IMR-90 (cell line): ENCODE measurements at regions not wholly inside any gene's neighbourhood (a gene's known extent, or its start where the extent isn't known, plus 50 kb on each side); places are given as distances from the start of the nearest gene placed in this dataset.

Source experiments
- ATAC-seq: fragments of 200-7000 bp; cut with Tn5 transposase; 2 replicates; pipeline ENCODE4 v1.9.1; 2020; ENCODE audit warnings: low read depth, mild to moderate bottlenecking, moderate library complexity
- BruUV-seq: library from RNA; stranded (reverse); fragments of 400-500 nt; replicated peaks from 2 replicates; lab custom pipeline; 2021; lab: Mats Ljungman, UMichigan
- CTCF ChIA-PET: fragments of 300-600 bp; formaldehyde crosslinking; extraction: SDS; loops from one replicate; lab custom pipeline; 2021; ENCODE audit warnings: antibody characterized with exemption; lab: Yijun Ruan, JAX
- POLR2A ChIA-PET: fragments of 300-600 bp; sonication (Branson Sonifier 250); formaldehyde crosslinking; loops from one replicate; lab custom pipeline; 2022; ENCODE audit warnings: antibody characterized with exemption; ENCODE audit not compliant: unreplicated experiment; lab: Charles Lee
- DNase-seq: peaks from one replicate; pipeline ENCODE4 v3.0.0; 2013
- H2AFZ ChIP-seq: replicated peaks from 2 replicates; pipeline ENCODE3; 2013; ENCODE audit warnings: low read length, mild to moderate bottlenecking; ENCODE audit not compliant: poor library complexity
- H2AK5ac ChIP-seq: 2 replicates; pipeline ENCODE4 v1.6.1; 2013; ENCODE audit warnings: low read depth, low read length, inconsistent platforms
- H2AK9ac ChIP-seq: replicated peaks from 2 replicates; pipeline ENCODE3; 2013; ENCODE audit warnings: mild to moderate bottlenecking, low read depth, low read length, moderate library complexity; ENCODE audit not compliant: poor library complexity
- H2BK120ac ChIP-seq: 2 replicates; pipeline ENCODE4 v1.6.1; 2013; ENCODE audit warnings: low read depth, low read length, inconsistent platforms
- H2BK15ac ChIP-seq: 3 replicates; pipeline ENCODE4 v1.6.1; 2013; ENCODE audit warnings: low read depth, low read length, inconsistent platforms
- H2BK20ac ChIP-seq: 2 replicates; pipeline ENCODE4 v1.6.1; 2013; ENCODE audit warnings: low read depth, mild to moderate bottlenecking, inconsistent platforms, low read length, moderate library complexity
- H2BK5ac ChIP-seq: 2 replicates; pipeline ENCODE4 v1.6.1; 2013; ENCODE audit warnings: mild to moderate bottlenecking, low read depth, low read length, inconsistent platforms; ENCODE audit not compliant: poor library complexity, severe bottlenecking
- H3K14ac ChIP-seq: replicated peaks from 2 replicates; pipeline ENCODE4 v1.6.1; 2013; ENCODE audit warnings: low read depth, low read length, inconsistent platforms
- H3K18ac ChIP-seq: 2 replicates; pipeline ENCODE4 v1.6.1; 2013; ENCODE audit warnings: low read depth, low read length, control low read depth
- H3K23ac ChIP-seq: 2 replicates; pipeline ENCODE4 v1.6.1; 2013; ENCODE audit warnings: low read depth, low read length, inconsistent platforms
- H3K27ac ChIP-seq: 2 replicates; pipeline ENCODE4 v1.5.1; 2013; ENCODE audit warnings: mild to moderate bottlenecking, control low read depth, low read length; ENCODE audit not compliant: insufficient read depth
- H3K27me3 ChIP-seq: 2 replicates; pipeline ENCODE4 v1.6.1; 2013; ENCODE audit warnings: low read length; ENCODE audit not compliant: control insufficient read depth, insufficient read depth
- H3K36me3 ChIP-seq: 2 replicates; pipeline ENCODE4 v1.6.1; 2013; ENCODE audit warnings: low read length, mixed read lengths; ENCODE audit not compliant: control insufficient read depth, insufficient read depth
- H3K4ac ChIP-seq: 2 replicates; pipeline ENCODE4 v1.6.1; 2013; ENCODE audit warnings: low read depth, low read length, inconsistent platforms
- H3K4me1 ChIP-seq: 2 replicates; pipeline ENCODE4 v1.6.1; 2013; ENCODE audit warnings: low read length, mixed read lengths; ENCODE audit not compliant: control insufficient read depth, insufficient read depth
- H3K4me2 ChIP-seq: 2 replicates; pipeline ENCODE4 v1.6.1; 2013; ENCODE audit warnings: low read depth, mild to moderate bottlenecking, control low read depth, low read length, moderate library complexity
- H3K4me3 ChIP-seq: 2 replicates; pipeline ENCODE4 v1.5.1; 2013; ENCODE audit warnings: low read depth, mild to moderate bottlenecking, control low read depth, low read length, moderate library complexity; ENCODE audit not compliant: insufficient read depth
- H3K56ac ChIP-seq: 2 replicates; pipeline ENCODE4 v1.6.1; 2013; ENCODE audit warnings: low read length, inconsistent platforms; ENCODE audit not compliant: insufficient read depth; ENCODE audit errors: extremely low read depth
- H3K79me1 ChIP-seq, 2 experiments: 2 replicates each; pipeline ENCODE4 v1.6.1; 2013; ENCODE audit warnings: low read length in 2 of 2, inconsistent platforms in 1 of 2, low read depth in 1 of 2
- H3K9ac ChIP-seq: 2 replicates; pipeline ENCODE4 v1.6.1; 2013; ENCODE audit warnings: low read depth, low read length, control low read depth
- H3K9me1 ChIP-seq: 2 replicates; pipeline ENCODE4 v1.6.1; 2013; ENCODE audit warnings: low read length, inconsistent platforms; ENCODE audit not compliant: insufficient read depth
- H3K9me3 ChIP-seq: 2 replicates; pipeline ENCODE4 v1.6.1; 2013; ENCODE audit warnings: low read length; ENCODE audit not compliant: control insufficient read depth, insufficient read depth
- H4K20me1 ChIP-seq: 2 replicates; pipeline ENCODE4 v1.6.1; 2013; ENCODE audit warnings: low read length, inconsistent platforms; ENCODE audit not compliant: insufficient read depth
- H4K5ac ChIP-seq: 2 replicates; pipeline ENCODE4 v1.6.1; 2013; ENCODE audit warnings: mild to moderate bottlenecking, low read depth, low read length, control low read depth
- H4K8ac ChIP-seq, 2 experiments: 2 replicates each; pipeline ENCODE4 v1.6.1; 2013; ENCODE audit warnings: low read depth in 2 of 2, low read length in 2 of 2, control low read depth in 1 of 2, inconsistent platforms in 1 of 2
- H4K91ac ChIP-seq: 2 replicates; pipeline ENCODE4 v1.6.1; 2013; ENCODE audit warnings: low read depth, low read length, inconsistent platforms; ENCODE audit not compliant: insufficient read depth
- FOS ChIP-seq: fragments of 150-350 bp; IDR thresholded peaks from 2 replicates; pipeline ENCODE4 v1.6.1; 2016; ENCODE audit warnings: low read depth, low read length
- MAZ ChIP-seq: IDR thresholded peaks from 2 replicates; pipeline ENCODE4 v1.6.1; 2012; ENCODE audit warnings: low read depth, mild to moderate bottlenecking, low read length, improper control_type of control experiment, moderate library complexity, borderline replicate concordance
- MXI1 ChIP-seq: IDR thresholded peaks from 2 replicates; pipeline ENCODE4 v1.6.1; 2012; ENCODE audit warnings: low read depth, mild to moderate bottlenecking, low read length, moderate library complexity, borderline replicate concordance
- NFE2L2 ChIP-seq: fragments of 150-350 bp; IDR thresholded peaks from 2 replicates; pipeline ENCODE4 v1.6.1; 2016; ENCODE audit warnings: low read depth, mild to moderate bottlenecking, low read length
- POLR2A ChIP-seq: IDR thresholded peaks from 2 replicates; pipeline ENCODE4 v1.6.1; 2012; ENCODE audit warnings: mild to moderate bottlenecking, low read depth, low read length
- RAD21 ChIP-seq: IDR thresholded peaks from 2 replicates; pipeline ENCODE4 v1.6.1; 2012; ENCODE audit warnings: low read length, improper control_type of control experiment
- RCOR1 ChIP-seq: IDR thresholded peaks from 2 replicates; pipeline ENCODE4 v1.6.1; 2012; ENCODE audit warnings: mild to moderate bottlenecking, low read length, improper control_type of control experiment; ENCODE audit not compliant: insufficient replicate concordance
- WGBS, 2 experiments: methylation state at CpG; one replicate each; pipeline versions ENCODE4 v1.1.5 to v1.1.7; 2013; ENCODE audit warnings: missing lambda C conversion rate in 2 of 2; ENCODE audit not compliant: insufficient read length in 1 of 2; ENCODE audit errors: extremely low coverage in 2 of 2; 5-methylcytosine and 5-hydroxymethylcytosine counted together
- dilution Hi-C: fragments of 300-500 bp; cut with HindIII; formaldehyde crosslinking; loops from one replicate; pipeline ENCODE4 v1.14.3; 2018; ENCODE audit warnings: low sequenced_read_pairs; ENCODE audit not compliant: unreplicated experiment
- in situ Hi-C: fragments of 300-500 bp; cut with MboI; formaldehyde crosslinking; loops from 3 replicates; pipeline ENCODE4 v1.14.3; 2019; ENCODE audit warnings: low sequenced_read_pairs, inconsistent platforms, mixed read lengths
- intact Hi-C: fragments of 100-400 bp; cut with micrococcal nuclease; formaldehyde crosslinking; loops from 2 replicates; pipeline ENCODE4 v1.10.0; 2022

DNA sequence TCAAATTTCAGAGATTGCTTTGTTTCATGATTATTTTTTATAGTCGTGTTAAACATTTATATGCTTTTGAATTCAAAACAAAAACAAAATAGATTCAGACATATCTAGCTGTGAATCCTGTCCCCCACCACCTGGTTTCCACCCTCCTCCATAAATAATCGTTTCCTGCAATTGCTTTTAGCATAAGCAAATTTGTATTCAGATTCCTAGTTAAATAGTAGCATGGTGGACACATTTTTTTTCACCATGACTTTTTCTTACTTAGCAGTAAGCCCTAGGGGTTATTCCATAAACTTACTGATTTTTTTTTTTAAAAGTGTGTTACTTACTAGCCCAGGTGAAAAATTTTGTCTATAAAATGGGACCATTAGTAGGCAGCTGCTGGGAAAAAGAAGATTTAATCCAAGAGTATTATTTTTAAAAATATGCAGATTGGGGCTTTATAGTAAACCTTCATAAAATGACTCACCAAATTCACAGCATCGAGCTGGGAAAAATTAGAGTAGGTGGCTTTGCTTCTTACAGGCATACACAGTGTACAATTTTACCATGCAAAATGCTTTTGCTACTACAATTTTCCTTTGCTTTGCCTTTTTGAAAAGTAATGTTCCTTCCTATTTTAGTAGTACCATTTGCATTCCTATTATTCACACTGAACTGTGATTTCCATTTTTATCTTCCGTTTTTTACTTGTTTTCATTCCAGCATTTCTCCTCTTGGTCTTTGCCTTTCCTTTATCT is 117.8 kb downstream of the BTG1 start:
- Histone ChIP-seq H3K27me3 (no peaks in the 10 kb centered on the region), H3K9me3 (no peaks in the 10 kb centered on the region), H3K56ac (no peak overlapping the region), H2AK9ac (no peak overlapping the region), H3K4me1 (no peaks in the 10 kb centered on the region; the same call in 1 of the 2 replicates), H3K4me3 (no peak overlapping the region), H3K9me1 (no peaks in the 10 kb centered on the region), H3K18ac (no peak overlapping the region), H2BK5ac (no peak overlapping the region), H3K9ac (no peak overlapping the region), H2BK120ac (no peak overlapping the region), H2BK20ac (peak overlapping the region; percentile 34; the same call in 1 of the 2 replicates), H3K27ac (no peak overlapping the region), H3K23ac (no peak overlapping the region), H3K4me2 (no peak overlapping the region), H3K36me3 (no peaks in the 10 kb centered on the region), H4K8ac (no peak overlapping the region), H4K91ac (no peak overlapping the region), H3K14ac (no peak overlapping the region), H2BK15ac (peak overlapping the region; percentile 43; the same call in 1 of the 3 replicates), H3K79me1 (no peaks in the 10 kb centered on the region), H4K20me1 (no peaks in the 10 kb centered on the region), H3K4ac (0 out of 2 replicates have a peak overlapping the region, but pooled peaks have one; percentile 17), H2AK5ac (no peak overlapping the region), H4K5ac (no peak overlapping the region), H2AFZ (no peak overlapping the region)
- DNase-seq (no peak), ATAC-seq (no peak)
- dilution Hi-C loops (no loop called here), intact Hi-C loops (no loop called here), in situ Hi-C loops (no loop called here)
- WGBS, 2 experiments, result no CpG with 5 or more reads among the region's 4 CpGs
- no TSS peak for BruUV-seq
- no peak for TF ChIP-seq RCOR1
- TF ChIP-seq MAZ, result no peak
- TF ChIP-seq FOS, result no peak
- no peak for TF ChIP-seq MXI1
- no peak for TF ChIP-seq NFE2L2
- no peak for TF ChIP-seq RAD21
- TF ChIP-seq POLR2A, result no peak
- POLR2A ChIA-PET, result no interaction called here
- CTCF ChIA-PET, result interaction anchor here (0.6 kb wide), 1 partner anchor 467 kb away, joined by 3 read pairs; no protein-coding TSS in a partner anchor
